Esophagus muscularis mucosa (tissue), 4 donors: ENCODE measurements at regions not wholly inside any gene's neighbourhood (a gene's known extent, or its start where the extent isn't known, plus 50 kb on each side); places are given as distances from the start of the nearest gene placed in this dataset.

Source experiments
- DNase-seq: peaks from one replicate; pipeline ENCODE4 v3.0.0-alpha.2; 2017; ENCODE audit errors: extremely low spot score
- H3K27ac ChIP-seq, 4 donors: fragments of 200-600 bp; sonication (generic); replicated peaks in 1 of 4; 1 replicate in 3 of 4; 2 replicates in 1 of 4; pipeline ENCODE4 v1.5.1; 2016 to 2019; ENCODE audit warnings: mild to moderate bottlenecking in 1 of 4
- H3K27me3 ChIP-seq, 4 donors: fragments of 200-600 bp; sonication (generic); one replicate each; pipeline versions ENCODE4 v1.5.1 to v1.6.0; 2016 to 2019
- H3K36me3 ChIP-seq, 4 donors: fragments of 200-600 bp; sonication (generic); one replicate each; pipeline ENCODE4 v1.5.1; 2016 to 2019
- H3K4me1 ChIP-seq, 4 donors: fragments of 200-600 bp; sonication (generic); one replicate each; pipeline ENCODE4 v1.5.1; 2016 to 2019
- H3K4me3 ChIP-seq, 4 donors: fragments of 200-600 bp; sonication (generic); 1 replicate in 2 of 4; 2 replicates in 2 of 4; pipeline ENCODE4 v1.5.1; 2016 to 2019; ENCODE audit warnings: mild to moderate bottlenecking in 4 of 4, moderate library complexity in 1 of 4
- H3K9me3 ChIP-seq, 4 donors: fragments of 200-600 bp; sonication (generic); 1 replicate in 3 of 4; 2 replicates in 1 of 4; pipeline ENCODE4 v1.5.1; 2016 to 2019
- EP300 ChIP-seq: sonication (generic); formaldehyde crosslinking; IDR thresholded peaks from one replicate; pipeline ENCODE4 v1.6.1; 2017; ENCODE audit warnings: antibody characterized with exemption
- POLR2A ChIP-seq: fragments of 450-650 bp; IDR thresholded peaks from one replicate; pipeline ENCODE4 v1.6.1; 2017; ENCODE audit warnings: antibody characterized with exemption, moderate library complexity, mild to moderate bottlenecking, low read depth
- POLR2AphosphoS5 ChIP-seq, 2 donors: sonication (generic); formaldehyde crosslinking; IDR thresholded peaks; one replicate each; pipeline ENCODE4 v1.6.1; 2017; ENCODE audit warnings: antibody characterized with exemption in 2 of 2
- WGBS: methylation state at CpG from one replicate; pipeline ENCODE4 v1.1.5; 2018; 5-methylcytosine and 5-hydroxymethylcytosine counted together
- intact Hi-C: fragments of 100-400 bp; cut with DNase I; formaldehyde crosslinking; loops from one replicate; pipeline ENCODE4 v1.15.1; 2023
- TF ChIP-seq, protein P1 (sequence below), 3 experiments: fragments of 200-600 bp in 2 of 3; fragments of 450-650 bp in 1 of 3; sonication (generic) in 2 of 3; IDR thresholded peaks; one replicate each; pipeline ENCODE4 v1.5.1; 2017 to 2019; ENCODE audit warnings: antibody characterized with exemption in 3 of 3, mild to moderate bottlenecking in 2 of 3, moderate library complexity in 1 of 3

DNA sequence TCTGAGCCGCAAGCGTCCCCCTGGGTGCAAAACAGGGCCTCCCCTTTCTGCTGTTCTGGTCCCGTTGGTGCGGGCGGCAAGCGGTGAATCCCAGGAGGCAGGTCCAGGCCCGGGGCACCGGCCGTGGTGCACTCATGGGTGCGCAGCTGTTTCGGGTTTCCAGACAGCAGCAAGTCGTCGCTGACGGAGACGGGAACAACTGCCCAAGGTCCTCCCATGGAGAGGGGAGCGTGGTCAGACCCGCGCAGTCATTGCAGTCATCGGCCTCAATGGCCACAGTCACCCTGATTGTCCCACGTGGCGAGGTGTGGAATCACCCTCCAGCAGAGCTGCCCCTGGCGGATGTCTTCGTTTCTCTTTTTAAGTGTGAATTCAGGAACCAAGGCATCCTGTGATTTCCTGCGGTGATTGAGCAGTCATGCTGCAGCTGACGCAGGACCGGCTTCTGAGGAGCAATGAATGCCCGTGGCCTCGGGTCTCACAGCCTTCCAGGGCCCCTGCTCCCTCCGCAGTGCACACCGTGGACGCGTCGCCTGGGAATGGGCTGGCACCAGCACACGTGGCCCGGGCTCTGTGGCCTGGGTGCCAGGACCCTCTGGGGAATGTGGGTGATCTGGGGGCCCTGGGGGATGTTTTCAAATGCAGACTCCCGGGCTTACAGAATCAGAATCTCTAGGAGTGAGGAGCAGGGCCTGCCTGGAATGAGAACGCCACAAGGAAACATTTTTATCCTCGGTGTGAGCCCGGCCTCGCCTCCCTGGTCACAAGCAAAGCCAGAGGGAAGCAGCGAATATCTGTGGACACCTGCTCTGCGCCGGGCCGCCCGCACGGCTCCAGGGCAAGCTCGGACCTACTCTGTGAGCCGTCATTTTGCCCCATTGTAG lies 244.2 kb upstream of the SALL3 start:
- H3K27ac ChIP-seq = no peak overlapping the region

DNA sequence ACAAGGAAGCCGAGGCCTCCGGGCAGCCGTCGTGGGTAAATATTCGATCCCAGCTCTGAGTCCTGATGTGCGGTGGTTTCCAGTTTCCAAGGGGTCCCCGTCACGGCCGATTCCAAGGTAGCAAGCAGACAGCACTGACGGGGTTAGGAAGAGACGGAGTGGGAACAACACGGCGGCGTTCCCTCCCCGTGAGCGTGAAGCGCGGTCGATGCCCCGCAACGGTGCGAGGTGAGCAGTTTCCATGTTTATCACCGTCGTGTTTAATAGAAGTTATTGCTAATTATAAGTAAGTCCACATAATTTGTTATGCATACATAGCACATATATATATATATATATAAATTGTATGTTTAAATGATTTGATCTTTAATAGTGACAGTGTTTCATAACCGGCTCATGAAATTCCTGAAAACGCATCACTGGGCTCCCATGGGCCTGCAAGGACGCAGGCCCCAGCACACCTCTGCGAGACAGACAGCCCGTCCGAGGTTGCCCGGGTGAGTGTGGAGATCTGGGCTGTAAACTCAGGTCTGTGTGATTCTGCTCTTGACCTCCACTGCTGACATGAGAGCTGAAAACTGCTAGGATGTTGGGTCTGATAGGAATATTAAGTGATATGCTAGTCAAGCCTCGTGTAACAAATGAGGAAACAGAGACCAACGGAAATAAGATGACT lies 243.5 kb upstream of the SALL3 start:
- 93% methylated on average over 33 of the region's 33 CpGs for WGBS
- Histone ChIP-seq H3K9me3 (no peaks in the 10 kb centered on the region), H3K27me3 (peaks cover 0 to 31% (median 0%) of the 10 kb centered on the region in 4 donors), H3K36me3 (no peaks in the 10 kb centered on the region), H3K4me3 (no peak overlapping the region), H3K4me1 (no peaks in the 10 kb centered on the region), H3K27ac (no peak overlapping the region)
- intact Hi-C loops = no loop called here
- TF ChIP-seq POLR2AphosphoS5 (IDR thresholded peaks at IDR 0.05) (no peak), EP300 (no peak), POLR2A (no peak)
- DNase-seq = no peak

More for the DNA sequence above, 244.2 kb upstream of the SALL3 start:
- TF ChIP-seq POLR2A (no peak), EP300 (no peak), POLR2AphosphoS5 (IDR thresholded peaks at IDR 0.05) (no peak)
- TF ChIP-seq, protein P1, sequence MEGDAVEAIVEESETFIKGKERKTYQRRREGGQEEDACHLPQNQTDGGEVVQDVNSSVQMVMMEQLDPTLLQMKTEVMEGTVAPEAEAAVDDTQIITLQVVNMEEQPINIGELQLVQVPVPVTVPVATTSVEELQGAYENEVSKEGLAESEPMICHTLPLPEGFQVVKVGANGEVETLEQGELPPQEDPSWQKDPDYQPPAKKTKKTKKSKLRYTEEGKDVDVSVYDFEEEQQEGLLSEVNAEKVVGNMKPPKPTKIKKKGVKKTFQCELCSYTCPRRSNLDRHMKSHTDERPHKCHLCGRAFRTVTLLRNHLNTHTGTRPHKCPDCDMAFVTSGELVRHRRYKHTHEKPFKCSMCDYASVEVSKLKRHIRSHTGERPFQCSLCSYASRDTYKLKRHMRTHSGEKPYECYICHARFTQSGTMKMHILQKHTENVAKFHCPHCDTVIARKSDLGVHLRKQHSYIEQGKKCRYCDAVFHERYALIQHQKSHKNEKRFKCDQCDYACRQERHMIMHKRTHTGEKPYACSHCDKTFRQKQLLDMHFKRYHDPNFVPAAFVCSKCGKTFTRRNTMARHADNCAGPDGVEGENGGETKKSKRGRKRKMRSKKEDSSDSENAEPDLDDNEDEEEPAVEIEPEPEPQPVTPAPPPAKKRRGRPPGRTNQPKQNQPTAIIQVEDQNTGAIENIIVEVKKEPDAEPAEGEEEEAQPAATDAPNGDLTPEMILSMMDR (IDR thresholded peaks at IDR 0.05) = no peak
- WGBS = 92% methylated on average over 22 of the region's 48 CpGs
- Histone ChIP-seq H3K4me1 (no peaks in the 10 kb centered on the region), H3K4me3 (no peak overlapping the region), H3K36me3 (no peaks in the 10 kb centered on the region), H3K9me3 (no peaks in the 10 kb centered on the region), H3K27me3 (peaks cover 0 to 33% (median 0%) of the 10 kb centered on the region in 4 donors)
- intact Hi-C loops = no loop called here
- no peak for DNase-seq

DNA sequence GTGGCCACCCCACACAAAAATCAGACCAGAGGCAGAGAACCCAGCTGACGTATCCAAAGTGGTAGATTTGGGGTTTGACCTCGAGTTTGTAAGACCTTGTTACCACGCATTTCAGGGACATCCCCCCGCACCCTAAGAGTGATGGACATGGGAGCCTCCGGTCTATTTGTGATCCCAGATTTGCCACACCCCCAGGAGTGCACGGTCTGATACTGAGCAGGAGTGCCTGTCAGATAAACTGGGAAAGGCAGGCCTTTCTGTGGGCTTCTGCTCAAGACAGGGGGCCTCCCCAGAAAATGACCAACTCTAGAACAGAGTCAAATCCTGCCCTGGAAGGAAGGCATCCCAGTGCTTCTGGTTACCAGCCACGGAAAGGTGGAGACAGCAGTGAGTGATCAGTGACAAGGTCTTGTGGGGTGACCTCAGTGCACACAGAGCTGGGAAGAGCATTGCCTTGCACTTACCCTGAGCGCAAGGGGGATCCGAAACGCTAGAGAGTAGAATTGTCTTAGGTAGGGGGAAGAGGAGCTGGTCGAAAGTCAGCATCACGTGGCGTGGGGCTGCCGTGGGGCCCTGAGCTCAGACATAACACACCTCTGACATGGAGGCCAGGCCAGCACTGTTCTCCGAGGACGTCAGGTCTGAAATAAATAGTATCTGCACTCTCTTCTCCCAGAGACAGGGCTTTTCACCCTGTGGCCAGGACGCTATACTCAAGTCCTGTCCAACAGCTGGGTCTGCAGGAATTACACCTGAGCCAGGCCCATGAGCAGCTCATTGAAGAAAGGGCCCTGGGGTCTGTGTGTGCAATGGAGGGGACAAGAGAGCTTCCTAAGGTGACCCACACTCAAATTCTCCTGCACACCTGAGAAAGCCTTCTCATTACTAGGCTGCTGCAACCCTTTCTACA lies 242.4 kb upstream of the SALL3 start:
- peaks cover 0 to 27% (median 0%) of the 10 kb centered on the region in 4 donors for H3K27me3 ChIP-seq
- H3K27ac ChIP-seq = no peak overlapping the region
- no peaks in the 10 kb centered on the region for H3K36me3 ChIP-seq
- no peaks in the 10 kb centered on the region for H3K4me1 ChIP-seq
- H3K9me3 ChIP-seq = no peaks in the 10 kb centered on the region
- intact Hi-C loops = no loop called here
- TF ChIP-seq POLR2AphosphoS5 (IDR thresholded peaks at IDR 0.05) = no peak
- no peak for TF ChIP-seq POLR2A
- TF ChIP-seq, protein P1 (IDR thresholded peaks at IDR 0.05) = no peak
- TF ChIP-seq EP300 = no peak
- no peak overlapping the region for H3K4me3 ChIP-seq
- WGBS = 85% methylated on average over 17 of the region's 17 CpGs
- DNase-seq = no peak

DNA sequence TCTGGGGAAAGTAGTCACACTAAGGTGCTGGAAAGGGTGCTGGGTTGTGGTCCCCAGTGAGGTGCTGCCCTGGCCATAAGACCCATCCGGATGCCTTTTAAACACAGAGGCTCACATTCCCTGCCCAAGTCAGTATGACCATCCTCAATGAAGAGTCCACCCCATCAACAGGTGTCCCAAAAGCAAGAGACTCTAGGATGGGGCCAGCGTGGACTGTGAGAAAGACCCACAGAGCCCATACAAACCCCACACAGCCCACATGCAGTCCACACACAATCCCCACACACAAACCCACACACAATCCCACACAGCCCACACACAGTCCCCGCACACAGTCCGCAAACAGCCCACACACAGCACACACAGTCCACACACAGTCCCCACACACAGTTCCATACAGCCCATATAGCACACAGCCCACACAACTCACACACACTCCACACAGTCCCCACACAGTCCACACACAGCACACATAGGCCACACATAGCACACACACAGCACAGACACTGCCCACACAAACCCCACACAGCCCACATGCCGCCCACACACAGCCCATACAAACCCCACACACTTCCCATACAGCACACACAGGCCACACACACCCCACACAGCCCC lies 241.4 kb upstream of the SALL3 start:
- Histone ChIP-seq H3K4me3 (no peak overlapping the region), H3K4me1 (no peaks in the 10 kb centered on the region), H3K36me3 (no peaks in the 10 kb centered on the region), H3K9me3 (no peaks in the 10 kb centered on the region), H3K27ac (no peak overlapping the region), H3K27me3 (peaks cover 0 to 21% (median 0%) of the 10 kb centered on the region in 4 donors)
- 89% methylated on average over 4 of the region's 5 CpGs for WGBS
- DNase-seq = no peak
- TF ChIP-seq POLR2A = no peak
- no peak for TF ChIP-seq EP300
- no peak for TF ChIP-seq POLR2AphosphoS5 (IDR thresholded peaks at IDR 0.05)
- TF ChIP-seq, protein P1 (IDR thresholded peaks at IDR 0.05) = no peak
- intact Hi-C loops = no loop called here
